ENCODE measurements at regions not wholly inside any gene's neighbourhood (a gene's known extent, or its start where the extent isn't known, plus 50 kb on each side); places are given as distances from the start of the nearest gene placed in this dataset.

DNA sequence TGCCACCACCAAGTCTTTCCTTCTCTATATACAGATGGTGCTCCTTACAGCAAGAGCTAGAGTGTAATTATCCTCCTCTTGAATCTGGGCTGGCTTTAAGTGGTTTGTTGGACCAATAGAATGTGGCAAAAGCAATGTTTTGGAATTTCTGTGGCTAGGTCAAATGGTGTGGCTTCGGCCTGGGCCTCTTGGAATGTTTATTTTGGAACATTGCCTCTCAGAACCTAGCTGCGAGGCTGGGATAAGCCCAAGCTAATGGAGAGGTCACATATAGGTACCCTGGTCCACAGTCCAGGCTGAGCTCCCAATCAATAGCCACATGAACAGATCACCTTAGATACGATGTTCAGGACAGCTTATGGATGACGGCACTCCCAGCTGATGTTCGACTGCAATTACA lies 556.7 kb downstream of the TYW1 start:
- TF ChIP-seq, protein P1, sequence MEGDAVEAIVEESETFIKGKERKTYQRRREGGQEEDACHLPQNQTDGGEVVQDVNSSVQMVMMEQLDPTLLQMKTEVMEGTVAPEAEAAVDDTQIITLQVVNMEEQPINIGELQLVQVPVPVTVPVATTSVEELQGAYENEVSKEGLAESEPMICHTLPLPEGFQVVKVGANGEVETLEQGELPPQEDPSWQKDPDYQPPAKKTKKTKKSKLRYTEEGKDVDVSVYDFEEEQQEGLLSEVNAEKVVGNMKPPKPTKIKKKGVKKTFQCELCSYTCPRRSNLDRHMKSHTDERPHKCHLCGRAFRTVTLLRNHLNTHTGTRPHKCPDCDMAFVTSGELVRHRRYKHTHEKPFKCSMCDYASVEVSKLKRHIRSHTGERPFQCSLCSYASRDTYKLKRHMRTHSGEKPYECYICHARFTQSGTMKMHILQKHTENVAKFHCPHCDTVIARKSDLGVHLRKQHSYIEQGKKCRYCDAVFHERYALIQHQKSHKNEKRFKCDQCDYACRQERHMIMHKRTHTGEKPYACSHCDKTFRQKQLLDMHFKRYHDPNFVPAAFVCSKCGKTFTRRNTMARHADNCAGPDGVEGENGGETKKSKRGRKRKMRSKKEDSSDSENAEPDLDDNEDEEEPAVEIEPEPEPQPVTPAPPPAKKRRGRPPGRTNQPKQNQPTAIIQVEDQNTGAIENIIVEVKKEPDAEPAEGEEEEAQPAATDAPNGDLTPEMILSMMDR (conservative IDR thresholded peaks at IDR 0.05; ENCODE audit: low read depth, low read length), result no peak
- TF ChIP-seq CEBPB (IDR thresholded peaks at IDR 0.05; ENCODE audit: low read depth, low read length) (no peak), RCOR1 (IDR thresholded peaks at IDR 0.05; ENCODE audit: insufficient replicate concordance, low read length) (no peak), POLR2A (IDR thresholded peaks at IDR 0.05; ENCODE audit: low read depth, low read length) (no peak), SMC3 (IDR thresholded peaks at IDR 0.05; ENCODE audit: low read depth, low read length) (no peak), MAFK (IDR thresholded peaks at IDR 0.05; ENCODE audit: low read depth, low read length) (no peak), NFE2L2 (IDR thresholded peaks at IDR 0.05; ENCODE audit: low read depth, low read length) (no peak)
- TF ChIP-seq, protein P2, sequence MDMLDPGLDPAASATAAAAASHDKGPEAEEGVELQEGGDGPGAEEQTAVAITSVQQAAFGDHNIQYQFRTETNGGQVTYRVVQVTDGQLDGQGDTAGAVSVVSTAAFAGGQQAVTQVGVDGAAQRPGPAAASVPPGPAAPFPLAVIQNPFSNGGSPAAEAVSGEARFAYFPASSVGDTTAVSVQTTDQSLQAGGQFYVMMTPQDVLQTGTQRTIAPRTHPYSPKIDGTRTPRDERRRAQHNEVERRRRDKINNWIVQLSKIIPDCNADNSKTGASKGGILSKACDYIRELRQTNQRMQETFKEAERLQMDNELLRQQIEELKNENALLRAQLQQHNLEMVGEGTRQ (IDR thresholded peaks at IDR 0.05; ENCODE audit: low read depth, low read length), result no peak

Measured in IMR-90 (cell line).